ENCODE measurements at regions not wholly inside any gene's neighbourhood (a gene's known extent, or its start where the extent isn't known, plus 50 kb on each side); places are given as distances from the start of the nearest gene placed in this dataset.

DNA sequence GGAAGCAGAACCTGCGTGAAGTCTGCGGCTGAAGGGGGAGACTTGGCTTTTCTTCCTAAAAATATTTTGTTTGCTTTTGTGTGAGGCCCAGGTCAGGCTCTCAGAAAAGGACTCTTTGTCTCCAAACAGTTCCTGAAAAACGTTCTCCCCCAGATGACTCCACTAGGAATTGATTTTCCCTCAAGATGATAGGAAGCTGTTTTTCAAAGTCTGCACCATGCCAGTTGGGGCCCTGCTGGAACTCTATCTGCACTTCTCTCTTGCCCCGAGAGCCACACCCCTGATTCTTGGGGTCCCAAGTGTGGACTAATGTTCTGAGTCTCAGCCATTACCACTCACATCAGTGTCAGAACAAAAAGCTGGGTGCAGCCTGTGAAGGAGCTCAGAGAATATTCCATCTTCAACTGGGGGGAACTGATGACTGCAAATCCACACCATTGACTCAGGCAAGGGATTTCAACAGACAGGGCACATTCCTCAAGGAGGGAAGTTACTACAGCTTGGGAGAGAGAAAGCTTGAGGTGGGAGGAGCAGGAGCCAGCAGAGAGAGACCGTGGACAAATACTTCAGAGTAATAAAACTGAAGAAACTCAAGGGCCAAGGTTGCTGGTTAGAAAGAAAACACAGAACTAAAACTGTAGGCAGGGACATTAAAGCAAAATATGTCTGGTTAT, 768.3 kb downstream of the RNF144A start:
- TF ChIP-seq, protein P1, sequence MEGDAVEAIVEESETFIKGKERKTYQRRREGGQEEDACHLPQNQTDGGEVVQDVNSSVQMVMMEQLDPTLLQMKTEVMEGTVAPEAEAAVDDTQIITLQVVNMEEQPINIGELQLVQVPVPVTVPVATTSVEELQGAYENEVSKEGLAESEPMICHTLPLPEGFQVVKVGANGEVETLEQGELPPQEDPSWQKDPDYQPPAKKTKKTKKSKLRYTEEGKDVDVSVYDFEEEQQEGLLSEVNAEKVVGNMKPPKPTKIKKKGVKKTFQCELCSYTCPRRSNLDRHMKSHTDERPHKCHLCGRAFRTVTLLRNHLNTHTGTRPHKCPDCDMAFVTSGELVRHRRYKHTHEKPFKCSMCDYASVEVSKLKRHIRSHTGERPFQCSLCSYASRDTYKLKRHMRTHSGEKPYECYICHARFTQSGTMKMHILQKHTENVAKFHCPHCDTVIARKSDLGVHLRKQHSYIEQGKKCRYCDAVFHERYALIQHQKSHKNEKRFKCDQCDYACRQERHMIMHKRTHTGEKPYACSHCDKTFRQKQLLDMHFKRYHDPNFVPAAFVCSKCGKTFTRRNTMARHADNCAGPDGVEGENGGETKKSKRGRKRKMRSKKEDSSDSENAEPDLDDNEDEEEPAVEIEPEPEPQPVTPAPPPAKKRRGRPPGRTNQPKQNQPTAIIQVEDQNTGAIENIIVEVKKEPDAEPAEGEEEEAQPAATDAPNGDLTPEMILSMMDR (IDR thresholded peaks at IDR 0.05; ENCODE audit: insufficient read depth, low read length, poor library complexity, severe bottlenecking): no peak
- Histone ChIP-seq H3K4me3 (replicated peaks; ENCODE audit: low read depth, low read length) (no peak overlapping the region), H3K36me3 (ENCODE audit: control insufficient read depth, insufficient read depth, low read length) (no peaks in the 10 kb centered on the region), H3K27me3 (replicated peaks; ENCODE audit: control insufficient read depth, insufficient read depth, low read length) (no peaks in the 10 kb centered on the region)
- no peak for DNase-seq (ENCODE audit: extremely low read depth, insufficient read length)

DNA sequence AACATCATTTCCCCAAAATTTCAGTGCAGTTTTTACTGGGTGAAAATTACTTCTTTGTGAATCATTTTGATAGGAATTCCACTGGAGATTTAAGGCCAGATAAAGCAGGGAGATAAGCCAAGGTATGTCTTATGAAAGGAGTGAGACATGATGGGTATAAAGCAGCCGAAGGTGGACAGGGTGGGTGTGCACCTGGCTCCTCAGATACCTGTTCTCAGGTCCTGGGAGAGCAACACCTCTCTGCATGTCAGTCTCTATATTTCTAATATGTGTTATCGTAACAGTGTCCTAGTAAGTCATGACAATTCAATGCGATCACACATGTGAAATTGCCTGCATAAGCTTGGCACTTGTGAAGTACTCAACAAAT, 768.8 kb downstream of the RNF144A start:
- Histone ChIP-seq H3K36me3 (ENCODE audit: control insufficient read depth, insufficient read depth, low read length) (no peaks in the 10 kb centered on the region), H3K4me3 (replicated peaks; ENCODE audit: low read depth, low read length) (no peak overlapping the region), H3K27me3 (replicated peaks; ENCODE audit: control insufficient read depth, insufficient read depth, low read length) (no peaks in the 10 kb centered on the region)
- TF ChIP-seq, protein P1 (IDR thresholded peaks at IDR 0.05; ENCODE audit: insufficient read depth, low read length, poor library complexity, severe bottlenecking): no peak
- no peak for DNase-seq (ENCODE audit: extremely low read depth, insufficient read length)

DNA sequence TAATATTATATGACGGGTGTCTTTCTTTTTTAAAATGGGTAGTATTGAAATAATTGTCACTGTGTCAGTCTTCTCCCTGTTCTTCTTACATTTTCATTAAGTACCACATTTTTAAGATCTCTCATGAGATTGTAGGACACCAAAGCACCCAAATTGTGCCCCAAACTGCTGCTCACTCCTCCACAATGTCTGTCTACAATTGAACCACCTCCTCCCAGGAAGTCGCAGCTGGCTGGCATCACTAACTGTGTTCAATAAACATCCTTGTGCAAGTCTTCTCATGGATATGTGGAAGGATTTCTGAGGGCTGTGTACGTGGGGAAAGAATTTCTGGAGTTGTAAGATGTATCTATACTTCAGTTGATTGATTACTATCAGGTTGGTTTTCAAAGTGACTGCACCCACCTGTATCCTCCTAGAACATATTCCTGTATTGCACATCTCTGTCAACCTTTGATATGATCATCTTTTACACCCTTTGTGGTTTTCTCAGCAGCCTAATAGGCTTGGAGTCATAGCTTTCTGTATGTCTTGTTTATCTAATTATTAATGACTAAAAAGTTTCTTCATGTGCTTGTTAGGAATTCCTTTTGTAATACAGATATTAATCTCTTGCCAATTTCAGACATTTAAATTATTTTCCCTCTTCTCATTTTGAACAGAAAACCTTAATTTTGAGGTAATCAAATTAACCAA, 774.9 kb downstream of the RNF144A start:
- no peaks in the 10 kb centered on the region; the same call in 1 of the 2 replicates for H3K27me3 ChIP-seq (replicated peaks; ENCODE audit: control insufficient read depth, insufficient read depth, low read length)
- no peaks in the 10 kb centered on the region for H3K36me3 ChIP-seq (ENCODE audit: control insufficient read depth, insufficient read depth, low read length)
- H3K4me3 ChIP-seq (replicated peaks; ENCODE audit: low read depth, low read length): no peak overlapping the region
- TF ChIP-seq, protein P1 (IDR thresholded peaks at IDR 0.05; ENCODE audit: insufficient read depth, low read length, poor library complexity, severe bottlenecking): no peak
- no peak for DNase-seq (ENCODE audit: extremely low read depth, insufficient read length)

DNA sequence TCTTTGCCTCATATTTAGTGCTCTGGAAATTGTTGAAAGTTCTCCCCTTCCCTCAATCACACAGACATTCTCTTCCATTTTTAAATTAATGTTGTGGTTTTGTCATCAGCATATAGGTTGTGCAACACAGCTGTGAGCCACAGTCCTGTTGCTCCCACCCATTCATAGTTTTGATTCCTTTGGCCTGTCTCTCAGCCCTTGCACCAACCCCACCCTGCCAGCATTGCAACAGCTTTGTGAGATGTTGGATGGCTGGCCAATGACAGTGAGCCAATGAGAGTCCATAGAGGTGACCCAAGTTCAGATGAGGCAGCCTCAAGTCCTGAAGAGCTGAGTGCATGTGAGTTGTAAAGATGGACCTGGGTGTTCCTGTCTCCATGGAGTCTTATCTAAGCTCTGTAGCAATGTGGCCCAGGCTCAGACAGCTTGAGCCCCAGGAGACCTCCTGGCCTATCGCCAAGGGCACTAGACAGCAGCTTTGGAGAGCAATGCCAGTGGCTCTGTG, 775.5 kb downstream of the RNF144A start:
- Histone ChIP-seq H3K4me3 (replicated peaks; ENCODE audit: low read depth, low read length) (no peak overlapping the region), H3K27me3 (replicated peaks; ENCODE audit: control insufficient read depth, insufficient read depth, low read length) (no peaks in the 10 kb centered on the region; the same call in 1 of the 2 replicates), H3K36me3 (ENCODE audit: control insufficient read depth, insufficient read depth, low read length) (no peaks in the 10 kb centered on the region)
- TF ChIP-seq, protein P1 (IDR thresholded peaks at IDR 0.05; ENCODE audit: insufficient read depth, low read length, poor library complexity, severe bottlenecking): no peak
- DNase-seq (ENCODE audit: extremely low read depth, insufficient read length): no peak

DNA sequence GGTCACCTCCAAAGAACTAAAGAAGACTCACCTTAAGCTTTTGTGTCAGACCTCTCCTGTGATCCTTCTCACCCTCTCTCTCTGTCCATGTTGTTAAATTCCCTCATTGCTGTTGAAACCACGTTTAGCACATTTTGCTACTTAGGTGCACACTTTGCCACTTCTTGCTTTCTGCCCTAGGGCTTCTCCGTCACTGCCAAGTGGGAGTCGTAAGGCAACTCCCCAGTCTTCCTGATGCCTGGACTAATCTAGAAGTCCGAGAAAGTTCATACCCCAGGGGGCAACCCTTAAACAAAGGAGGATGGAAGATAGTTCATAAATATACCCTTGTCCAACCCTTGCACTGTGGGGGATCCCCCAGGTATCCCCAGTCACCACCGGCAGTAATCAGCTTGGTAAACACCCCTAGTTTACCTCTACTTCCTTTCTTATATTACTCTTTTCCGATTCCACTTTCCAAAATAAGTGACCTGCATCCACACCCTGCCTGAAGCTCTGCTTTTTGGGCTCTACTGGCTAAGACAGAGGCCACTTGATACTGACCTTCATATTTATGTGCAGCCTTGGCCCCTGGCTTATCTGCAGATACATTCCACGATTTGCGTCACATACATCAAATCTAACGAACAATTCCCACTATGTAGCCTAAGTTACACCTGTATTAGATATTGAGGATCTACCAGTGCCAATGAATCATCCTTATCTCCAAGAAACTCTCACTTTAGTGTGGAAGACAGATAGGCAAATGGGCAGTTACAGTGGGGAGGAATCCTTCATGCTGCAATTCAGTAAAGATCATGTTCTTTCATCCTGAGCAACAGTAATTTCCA, 776.2 kb downstream of the RNF144A start:
- no peaks in the 10 kb centered on the region; the same call in 1 of the 2 replicates for H3K27me3 ChIP-seq (replicated peaks; ENCODE audit: control insufficient read depth, insufficient read depth, low read length)

More for the DNA sequence above, 776.2 kb downstream of the RNF144A start:
- TF ChIP-seq, protein P1 (IDR thresholded peaks at IDR 0.05; ENCODE audit: insufficient read depth, low read length, poor library complexity, severe bottlenecking): no peak
- no peak for DNase-seq (ENCODE audit: extremely low read depth, insufficient read length)
- no peak overlapping the region for H3K4me3 ChIP-seq (replicated peaks; ENCODE audit: low read depth, low read length)
- no peaks in the 10 kb centered on the region for H3K36me3 ChIP-seq (ENCODE audit: control insufficient read depth, insufficient read depth, low read length)
